ENCODE measurements at regions not wholly inside any gene's neighbourhood (a gene's known extent, or its start where the extent isn't known, plus 50 kb on each side); places are given as distances from the start of the nearest gene placed in this dataset.

- TF ChIP-seq CTCF (IDR thresholded peaks at IDR 0.05) (no peak), ZFX (IDR thresholded peaks at IDR 0.05; ENCODE audit: borderline replicate concordance) (no peak)
These were observed 438.9 kb downstream of the NAV3 start for GRCh38 chr12:78269620-78270019.

Data from 22Rv1 (cell line).